ENCODE measurements at regions not wholly inside any gene's neighbourhood (a gene's known extent, or its start where the extent isn't known, plus 50 kb on each side); places are given as distances from the start of the nearest gene placed in this dataset.
A peak's percentile ranks its signal among the peaks of the same experiment; 100 is the strongest.

- Histone ChIP-seq H4K8ac (ENCODE audit: extremely low read depth, insufficient read depth, low read length) (peak overlapping the region; percentile 36; the same call in 1 of the 2 replicates), H3K27me3 (replicated peaks in 1 of 4; ENCODE audit: control insufficient read depth in 3 of 4, extremely low read depth in 1 of 4, insufficient read depth in 3 of 4, low read length in 3 of 4) (no peaks in the 10 kb centered on the region), H3K4ac (replicated peaks; ENCODE audit: insufficient read length, low read depth, low read length) (no peak overlapping the region), H4K91ac (replicated peaks; ENCODE audit: insufficient read length, low read length) (no peak overlapping the region), H2BK15ac (ENCODE audit: low read length) (no peak overlapping the region), H2BK5ac (ENCODE audit: low read depth, low read length) (no peak overlapping the region), H2AK5ac (ENCODE audit: low read depth, low read length) (no peak overlapping the region), H4K20me1 (replicated peaks in 1 of 2; ENCODE audit: control insufficient read depth in 1 of 2, insufficient read depth in 2 of 2, low read length in 2 of 2) (no peaks in the 10 kb centered on the region), H3K23me2 (ENCODE audit: low read depth, low read length) (no peaks in the 10 kb centered on the region), H3K23ac (ENCODE audit: insufficient read length) (no peak overlapping the region), H3K27ac (ENCODE audit: low read depth, low read length) (no peak overlapping the region), H3K79me2 (ENCODE audit: control insufficient read depth in 1 of 2, insufficient read depth in 2 of 2, low read length in 2 of 2) (no peaks in the 10 kb centered on the region), H3K79me1 (ENCODE audit: low read depth, low read length) (no peaks in the 10 kb centered on the region), H3K4me1 (replicated peaks in 1 of 4; ENCODE audit: control insufficient read depth in 3 of 4, insufficient read depth in 4 of 4, low read length in 3 of 4) (no peaks in the 10 kb centered on the region; a peak in 3 of 7 replicates), H3K56ac (replicated peaks; ENCODE audit: insufficient read length, low read depth, low read length) (no peak overlapping the region), H4K5ac (ENCODE audit: insufficient read length, low read depth, low read length) (no peak overlapping the region), H3K9ac (replicated peaks in 1 of 4; ENCODE audit: extremely low read depth in 1 of 4, low read depth in 3 of 4, low read length in 3 of 4) (no peak overlapping the region), H3K36me3 (ENCODE audit: control insufficient read depth in 2 of 4, insufficient read depth in 4 of 4, low read length in 3 of 4) (no peaks in the 10 kb centered on the region), H3K4me3 (ENCODE audit: extremely low read depth in 1 of 4, insufficient read depth in 2 of 4, low read depth in 3 of 4, low read length in 4 of 4) (no peak overlapping the region), H2BK12ac (ENCODE audit: low read depth, low read length) (no peak overlapping the region), H3K18ac (ENCODE audit: extremely low read depth, low read length) (no peak overlapping the region), H3K4me2 (ENCODE audit: insufficient read depth in 1 of 2, low read depth in 2 of 2, low read length in 2 of 2) (no peak overlapping the region), H2BK120ac (replicated peaks; ENCODE audit: low read depth, low read length) (no peak overlapping the region), H3K9me3 (ENCODE audit: insufficient read depth in 2 of 2, low read depth in 1 of 2, low read length in 1 of 2) (no peaks in the 10 kb centered on the region), H2BK20ac (ENCODE audit: low read length) (no peak overlapping the region), H3K14ac (ENCODE audit: insufficient read length) (no peak overlapping the region), H2AFZ (ENCODE audit: low read length) (no peak overlapping the region)
- CTCF ChIA-PET (ENCODE audit: partially characterized antibody): interaction anchor here (0.7 to 4.4 kb wide), 31 partner anchors 10 to 169 kb away, joined by 3 to 42 read pairs (median 5); no protein-coding TSS in a partner anchor
- no peak for DNase-seq (ENCODE audit: low read depth in 1 of 2, low spot score in 2 of 2)
- no peak for TF ChIP-seq BRCA1 (IDR thresholded peaks at IDR 0.05; ENCODE audit: low read depth, low read length)
- peak in 2 of 3 experiments; percentile 37 to 39; a peak in 2 of 4 replicates for TF ChIP-seq CTCF (IDR thresholded peaks at IDR 0.05; ENCODE audit: control extremely low read depth in 1 of 3, insufficient read depth in 1 of 3, low read depth in 1 of 3, low read length in 3 of 3)
- TF ChIP-seq RAD21 (IDR thresholded peaks at IDR 0.05 in 1 of 2, conservative IDR thresholded peaks at IDR 0.05 in 1 of 2; ENCODE audit: low read depth in 2 of 2, low read length in 2 of 2): peak; percentile 40 to 49
- 88% methylated on average over 2 of the region's 2 CpGs; no CpG with 5 or more reads in 1 of the 2 experiments for WGBS, 2 experiments (ENCODE audit: extremely low coverage in 1 of 2, insufficient coverage in 1 of 2, insufficient read length in 1 of 2, insufficient replicate concordance in 2 of 2, low coverage in 1 of 2, low lambda C conversion rate in 2 of 2, missing lambda C conversion rate in 1 of 2)
- POLR2A ChIA-PET (ENCODE audit: partially characterized antibody): interaction anchor here (1.1 kb wide), 1 partner anchor 75 kb away, joined by 3 read pairs; no protein-coding TSS in a partner anchor
- FAIRE-seq: no peak
Observed at GRCh38 chr12:76688631-76689030, 75.3 kb upstream of the ZDHHC17 start.

Measured in H1 (cell line).